ENCODE measurements at regions not wholly inside any gene's neighbourhood (a gene's known extent, or its start where the extent isn't known, plus 50 kb on each side); places are given as distances from the start of the nearest gene placed in this dataset.

DNA sequence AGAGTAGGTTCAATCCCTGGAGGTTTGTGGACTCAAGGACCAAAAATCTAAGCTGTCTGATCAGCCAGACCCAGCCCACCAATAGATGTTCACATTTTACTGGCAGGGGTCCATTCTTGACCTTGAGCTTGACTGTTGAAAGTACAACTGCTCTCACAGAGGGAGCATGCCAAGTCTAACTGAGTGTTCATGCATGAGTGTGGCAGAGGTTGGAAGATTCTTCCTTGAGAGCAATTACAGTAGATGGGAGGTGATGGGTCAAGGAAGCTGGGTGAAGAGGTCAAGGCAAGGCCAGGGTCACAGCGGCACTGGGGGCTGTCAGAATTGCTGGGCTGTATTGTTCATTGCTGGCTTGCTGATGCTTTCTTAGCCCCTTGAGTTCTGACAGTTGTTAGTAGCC lies 202.8 kb upstream of the SVIL start:
- Mint-ChIP-seq H3K9me3 (no peaks in the 10 kb centered on the region), H3K36me3 (ENCODE audit: low read depth) (no peaks in the 10 kb centered on the region), H3K4me1 (ENCODE audit: low read depth) (no peaks in the 10 kb centered on the region), H3K27me3 (ENCODE audit: low read depth) (peaks cover 1% of the 10 kb centered on the region), H3K27ac (no peak overlapping the region), H3K4me3 (ENCODE audit: low read depth) (no peak overlapping the region)
- intact Hi-C loops (cut with micrococcal nuclease), result no loop called here
- DNase-seq (ENCODE audit: low spot score), result no peak

DNA sequence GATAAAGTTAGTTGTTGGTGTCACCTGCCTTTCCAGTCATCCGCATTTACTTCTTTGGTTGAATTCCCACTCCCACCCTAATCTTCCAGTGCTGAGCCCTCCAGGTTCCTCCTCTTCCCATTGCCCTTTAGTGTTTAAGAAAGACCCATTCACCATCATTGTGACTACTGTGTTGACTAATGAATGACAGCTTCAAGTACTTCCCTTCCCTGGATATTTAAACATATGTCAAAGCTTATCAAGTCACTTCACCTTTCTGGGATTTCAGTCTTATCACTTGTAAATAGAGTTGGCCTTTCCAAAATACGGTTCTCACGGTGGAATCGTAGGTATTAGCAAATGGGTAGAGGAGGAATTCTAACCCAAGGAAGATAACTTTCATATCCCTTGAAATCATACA lies 201.6 kb upstream of the SVIL start:
- intact Hi-C loops (cut with micrococcal nuclease), result no loop called here
- no peaks in the 10 kb centered on the region for H3K4me1 Mint-ChIP-seq (ENCODE audit: low read depth)

DNA sequence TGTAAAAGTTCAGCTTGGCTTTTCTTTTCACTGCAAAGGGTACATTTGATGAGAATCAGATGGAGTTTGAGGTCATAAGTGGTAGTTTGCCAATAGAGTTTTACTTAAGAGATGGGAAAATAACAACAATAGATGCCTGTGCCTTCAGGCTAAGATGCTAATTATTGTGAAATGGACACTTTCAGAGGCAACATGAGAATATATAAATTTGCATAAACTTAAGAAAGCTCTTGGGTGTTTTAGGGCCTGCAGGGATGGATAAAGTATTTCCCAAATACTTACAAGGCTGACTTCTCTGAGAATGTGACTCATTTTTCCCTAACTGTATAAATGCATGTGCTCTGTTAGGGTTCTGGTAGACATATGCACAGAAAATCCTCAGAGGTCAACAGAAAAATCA lies 200.3 kb upstream of the SVIL start:
- no peak for DNase-seq (ENCODE audit: low spot score)
- H3K9me3 Mint-ChIP-seq, result no peaks in the 10 kb centered on the region
- peaks cover 1% of the 10 kb centered on the region for H3K27me3 Mint-ChIP-seq (ENCODE audit: low read depth)
- no peaks in the 10 kb centered on the region for H3K36me3 Mint-ChIP-seq (ENCODE audit: low read depth)
- H3K4me1 Mint-ChIP-seq (ENCODE audit: low read depth), result no peaks in the 10 kb centered on the region
- no peak overlapping the region for H3K27ac Mint-ChIP-seq
- no peak overlapping the region for H3K4me3 Mint-ChIP-seq (ENCODE audit: low read depth)
- intact Hi-C loops (cut with micrococcal nuclease), result no loop called here

More for the DNA sequence above, 201.6 kb upstream of the SVIL start:
- no peaks in the 10 kb centered on the region for H3K9me3 Mint-ChIP-seq
- H3K27me3 Mint-ChIP-seq (ENCODE audit: low read depth), result peaks cover 1% of the 10 kb centered on the region
- H3K4me3 Mint-ChIP-seq (ENCODE audit: low read depth), result no peak overlapping the region
- no peak for DNase-seq (ENCODE audit: low spot score)
- H3K27ac Mint-ChIP-seq, result no peak overlapping the region
- H3K36me3 Mint-ChIP-seq (ENCODE audit: low read depth), result no peaks in the 10 kb centered on the region

DNA sequence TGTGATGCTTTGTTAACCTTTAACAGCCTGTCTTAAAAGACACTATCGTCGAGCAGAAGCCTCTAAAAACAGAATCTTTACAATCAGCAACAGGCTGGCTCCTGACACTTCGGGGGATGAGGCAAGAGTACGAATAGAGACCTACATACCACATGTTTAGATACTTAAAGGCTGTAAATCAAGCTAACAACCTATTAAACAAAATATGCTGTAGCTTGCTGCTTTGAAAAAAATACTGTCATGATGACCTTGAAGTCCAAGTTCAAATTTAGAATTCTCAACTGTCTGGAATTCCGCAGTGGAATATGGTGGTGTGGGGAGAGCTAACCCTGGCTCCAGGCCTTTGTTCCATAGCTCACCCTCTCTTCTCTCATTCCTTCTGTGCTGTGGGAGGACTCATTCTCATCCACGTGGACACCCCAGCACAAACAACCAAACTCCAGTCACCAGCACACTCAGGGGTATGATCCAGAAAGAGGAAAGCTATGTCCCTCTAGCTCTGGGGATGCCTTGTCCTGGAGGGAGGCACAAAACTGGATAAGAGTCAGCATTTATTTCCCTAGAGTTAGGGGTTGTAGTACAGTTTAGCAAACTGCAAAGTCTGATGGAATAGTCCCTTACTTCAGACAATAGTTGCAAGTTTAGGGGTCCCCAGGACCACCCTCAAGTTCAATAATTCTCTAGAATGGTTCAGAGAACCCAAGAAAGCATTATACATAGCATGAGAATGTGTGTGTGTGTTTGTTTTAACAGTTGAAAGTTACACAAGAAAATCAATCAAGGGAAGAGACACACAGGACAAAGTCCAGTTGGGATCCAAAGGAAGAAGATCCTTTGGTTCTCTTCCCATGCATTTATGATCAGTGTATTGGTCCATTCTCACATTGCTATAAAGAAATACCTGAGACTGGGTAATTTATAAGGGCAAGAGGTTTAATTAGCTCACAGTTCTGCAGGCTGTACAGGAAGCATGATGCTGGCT lies 196.1 kb upstream of the SVIL start:
- Mint-ChIP-seq H3K36me3 (ENCODE audit: low read depth) (no peaks in the 10 kb centered on the region), H3K4me3 (ENCODE audit: low read depth) (no peak overlapping the region), H3K27me3 (ENCODE audit: low read depth) (peaks cover 1% of the 10 kb centered on the region), H3K27ac (no peak overlapping the region), H3K4me1 (ENCODE audit: low read depth) (no peaks in the 10 kb centered on the region), H3K9me3 (peaks cover 3% of the 10 kb centered on the region)
- DNase-seq (ENCODE audit: low spot score), result no peak
- intact Hi-C loops (cut with micrococcal nuclease), result no loop called here

DNA sequence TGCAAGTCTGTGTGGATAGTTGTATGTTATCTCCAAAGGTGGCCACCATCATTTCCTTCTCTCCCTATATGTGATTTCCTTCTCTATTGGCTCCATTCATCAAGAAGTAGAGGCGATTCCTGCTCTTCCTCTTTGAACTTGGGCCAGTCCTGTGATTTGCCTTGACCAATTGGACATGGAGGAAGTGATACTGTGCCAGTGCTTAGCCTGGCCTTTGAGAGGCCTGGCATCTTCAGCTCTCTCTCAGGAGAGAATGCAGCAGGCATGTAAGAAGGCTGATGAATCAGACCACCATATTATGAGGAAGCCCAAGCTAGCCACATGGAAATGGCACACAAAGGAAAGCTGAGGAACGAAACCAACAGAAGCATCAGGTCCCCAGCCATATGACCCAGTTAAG lies 195.0 kb upstream of the SVIL start:
- Mint-ChIP-seq H3K27me3 (ENCODE audit: low read depth) (peaks cover 1% of the 10 kb centered on the region), H3K27ac (no peak overlapping the region), H3K36me3 (ENCODE audit: low read depth) (no peaks in the 10 kb centered on the region), H3K4me3 (ENCODE audit: low read depth) (no peak overlapping the region), H3K4me1 (ENCODE audit: low read depth) (no peaks in the 10 kb centered on the region), H3K9me3 (peaks cover 3% of the 10 kb centered on the region)
- intact Hi-C loops (cut with micrococcal nuclease), result no loop called here
- no peak for DNase-seq (ENCODE audit: low spot score)

DNA sequence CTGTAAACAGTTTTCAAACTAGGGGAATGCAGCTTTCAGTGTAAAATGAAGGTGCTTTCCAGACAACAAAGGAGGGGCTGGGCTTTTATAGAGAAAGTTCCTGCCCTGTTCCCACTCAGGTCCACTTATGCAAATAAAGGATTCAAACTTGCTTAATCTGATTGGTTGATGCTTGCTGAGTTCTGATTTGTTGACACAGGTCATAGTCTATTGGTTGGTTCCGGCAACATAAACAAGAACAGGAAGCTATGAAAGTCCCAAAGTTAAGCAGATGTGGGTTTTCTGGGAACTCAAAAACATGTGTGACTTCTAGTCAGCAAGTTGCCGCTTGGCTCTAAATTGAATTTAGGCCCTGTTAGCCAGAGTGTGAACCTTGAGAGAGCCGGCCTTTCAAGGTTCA lies 194.2 kb upstream of the SVIL start:
- peaks cover 3% of the 10 kb centered on the region for H3K9me3 Mint-ChIP-seq
- H3K4me3 Mint-ChIP-seq (ENCODE audit: low read depth), result no peak overlapping the region
- no peak overlapping the region for H3K27ac Mint-ChIP-seq
- no peaks in the 10 kb centered on the region for H3K36me3 Mint-ChIP-seq (ENCODE audit: low read depth)
- H3K4me1 Mint-ChIP-seq (ENCODE audit: low read depth), result no peaks in the 10 kb centered on the region
- no peaks in the 10 kb centered on the region for H3K27me3 Mint-ChIP-seq (ENCODE audit: low read depth)
- intact Hi-C loops (cut with micrococcal nuclease), result no loop called here
- DNase-seq (ENCODE audit: low spot score), result no peak

DNA sequence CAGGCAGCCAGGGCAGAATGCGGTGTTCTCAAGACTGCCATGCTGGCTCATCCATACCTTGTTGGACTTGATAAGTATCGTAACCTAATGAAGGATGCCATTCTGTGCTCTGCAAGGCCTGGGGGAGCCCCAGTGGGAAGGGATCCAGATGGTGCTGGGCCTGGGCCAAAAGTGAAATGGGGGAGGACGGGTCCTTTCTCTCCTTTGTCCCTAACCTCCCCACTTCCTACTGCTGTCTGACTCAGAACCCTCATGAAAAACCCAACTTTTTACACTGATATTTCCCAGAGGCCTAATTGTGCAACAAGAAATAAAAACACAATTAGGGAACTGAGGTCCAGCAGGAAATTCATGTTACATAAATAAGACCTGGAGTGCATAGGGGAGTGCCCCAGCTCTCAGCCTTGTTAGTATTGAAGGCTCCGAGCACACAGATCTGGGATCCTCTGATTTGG lies 193.7 kb upstream of the SVIL start:
- no peak overlapping the region for H3K27ac Mint-ChIP-seq
- intact Hi-C loops (cut with micrococcal nuclease), result no loop called here
- DNase-seq (ENCODE audit: low spot score), result no peak

DNA sequence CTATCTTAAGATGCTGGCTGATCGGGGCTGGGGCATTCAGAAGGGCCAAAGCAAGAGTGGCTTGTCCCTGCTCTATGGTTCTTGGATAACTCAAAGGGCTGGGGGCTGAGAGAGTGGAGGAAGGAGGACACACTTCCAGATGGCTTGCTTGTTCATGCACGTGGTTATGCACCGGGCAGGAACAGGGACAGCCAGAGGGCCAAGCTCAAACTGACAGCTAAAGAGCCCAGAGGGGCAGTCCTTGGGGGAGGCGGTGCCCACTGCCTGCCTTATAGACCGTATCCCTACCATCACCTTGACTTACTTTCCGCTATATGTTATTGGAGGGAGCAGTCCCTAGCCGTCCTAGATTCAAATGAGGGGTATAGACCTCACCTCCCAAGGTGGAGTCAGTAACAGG lies 192.7 kb upstream of the SVIL start:
- no peak overlapping the region for H3K4me3 Mint-ChIP-seq (ENCODE audit: low read depth)
- no peaks in the 10 kb centered on the region for H3K27me3 Mint-ChIP-seq (ENCODE audit: low read depth)
- no peaks in the 10 kb centered on the region for H3K4me1 Mint-ChIP-seq (ENCODE audit: low read depth)
- H3K9me3 Mint-ChIP-seq, result peaks cover 3% of the 10 kb centered on the region
- intact Hi-C loops (cut with micrococcal nuclease), result no loop called here
- DNase-seq (ENCODE audit: low spot score), result no peak
- H3K27ac Mint-ChIP-seq, result no peak overlapping the region
- H3K36me3 Mint-ChIP-seq (ENCODE audit: low read depth), result no peaks in the 10 kb centered on the region

More for the DNA sequence above, 193.7 kb upstream of the SVIL start:
- H3K36me3 Mint-ChIP-seq (ENCODE audit: low read depth), result no peaks in the 10 kb centered on the region
- H3K9me3 Mint-ChIP-seq, result peaks cover 3% of the 10 kb centered on the region
- H3K4me3 Mint-ChIP-seq (ENCODE audit: low read depth), result no peak overlapping the region
- no peaks in the 10 kb centered on the region for H3K4me1 Mint-ChIP-seq (ENCODE audit: low read depth)
- no peaks in the 10 kb centered on the region for H3K27me3 Mint-ChIP-seq (ENCODE audit: low read depth)

DNA sequence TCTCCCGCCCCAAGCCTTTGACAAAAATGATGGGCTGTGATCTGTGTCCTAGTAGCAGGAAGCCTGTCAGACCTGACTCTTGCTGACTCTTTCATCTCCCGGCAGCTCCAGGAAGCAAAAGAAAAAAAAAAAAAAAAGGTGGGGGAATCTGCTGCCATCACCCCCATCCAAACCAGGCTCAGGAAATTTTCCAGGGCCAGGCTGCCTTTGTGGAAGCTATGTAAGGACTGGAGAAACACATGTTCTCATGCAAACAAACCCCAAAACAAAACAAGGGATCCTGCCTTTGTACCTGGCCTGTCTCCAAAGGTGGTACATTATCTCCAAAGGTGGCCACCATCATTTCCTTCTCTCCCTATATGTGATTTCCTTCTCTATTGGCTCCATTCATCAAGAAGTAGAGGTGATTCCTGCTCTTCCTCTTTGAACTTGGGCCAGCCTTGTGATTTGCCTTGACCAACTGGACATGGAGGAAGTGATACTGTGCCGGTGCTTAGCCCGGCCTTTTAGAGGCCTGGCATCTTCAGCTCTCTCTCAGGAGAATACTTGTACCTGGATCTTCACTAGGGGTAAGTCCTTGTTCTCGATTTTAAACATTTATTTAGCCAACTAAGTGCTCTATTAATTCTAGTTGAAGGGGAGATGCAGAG lies 192.2 kb upstream of the SVIL start:
- Mint-ChIP-seq H3K36me3 (ENCODE audit: low read depth) (no peaks in the 10 kb centered on the region), H3K4me3 (ENCODE audit: low read depth) (no peak overlapping the region), H3K4me1 (ENCODE audit: low read depth) (no peaks in the 10 kb centered on the region), H3K27ac (no peak overlapping the region), H3K27me3 (ENCODE audit: low read depth) (no peaks in the 10 kb centered on the region), H3K9me3 (peaks cover 3% of the 10 kb centered on the region)
- intact Hi-C loops (cut with micrococcal nuclease), result no loop called here
- DNase-seq (ENCODE audit: low spot score), result no peak

DNA sequence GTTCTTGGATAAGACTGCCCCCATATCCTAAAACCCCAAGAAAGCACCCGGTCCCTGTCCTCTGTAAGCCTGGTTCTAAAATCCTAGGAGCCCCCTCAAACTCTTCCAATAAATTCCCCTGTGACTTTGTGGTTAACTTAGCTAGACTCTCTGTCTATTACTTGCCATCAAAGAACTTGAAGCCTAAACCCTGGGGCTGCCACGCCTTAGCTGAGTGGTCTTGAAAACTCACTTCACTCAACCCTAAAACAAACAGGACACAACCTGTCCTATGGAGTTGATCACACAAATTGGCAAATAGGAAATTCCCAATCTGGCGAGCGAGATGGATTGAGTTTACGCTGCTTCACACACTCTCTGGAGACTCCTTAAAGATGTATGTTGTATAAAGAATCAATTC lies 191.4 kb upstream of the SVIL start:
- no peaks in the 10 kb centered on the region for H3K36me3 Mint-ChIP-seq (ENCODE audit: low read depth)
- intact Hi-C loops (cut with micrococcal nuclease), result no loop called here
- no peak overlapping the region for H3K27ac Mint-ChIP-seq
- no peak overlapping the region for H3K4me3 Mint-ChIP-seq (ENCODE audit: low read depth)
- peaks cover 3% of the 10 kb centered on the region for H3K9me3 Mint-ChIP-seq
- no peaks in the 10 kb centered on the region for H3K4me1 Mint-ChIP-seq (ENCODE audit: low read depth)
- H3K27me3 Mint-ChIP-seq (ENCODE audit: low read depth), result no peaks in the 10 kb centered on the region
- DNase-seq (ENCODE audit: low spot score), result no peak

DNA sequence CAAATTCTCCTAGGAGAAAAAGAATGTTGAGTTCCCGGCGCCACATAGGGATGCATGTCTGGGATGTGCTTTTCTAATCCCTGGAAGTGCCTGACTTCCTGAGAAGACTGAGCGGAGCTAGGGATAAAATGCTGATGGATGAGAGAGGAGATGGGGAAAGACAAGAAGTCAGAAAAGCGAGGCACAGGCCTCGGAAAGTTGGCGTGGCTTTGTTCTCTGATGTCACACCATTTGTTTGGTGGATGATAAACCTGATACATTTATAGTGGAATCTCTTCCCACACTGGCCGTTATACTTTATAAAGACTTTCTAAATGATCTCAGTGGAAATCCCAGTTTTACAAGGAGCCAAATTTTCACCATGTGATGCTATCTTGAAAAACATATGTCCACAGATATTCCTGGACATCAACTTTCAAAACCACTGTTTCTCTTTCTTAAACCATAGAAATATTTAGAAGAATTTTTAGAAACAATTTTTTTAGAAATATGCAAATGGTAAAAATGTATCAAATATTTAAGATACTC lies 188.8 kb upstream of the SVIL start:
- DNase-seq (ENCODE audit: low spot score), result no peak
- Mint-ChIP-seq H3K4me3 (ENCODE audit: low read depth) (no peak overlapping the region), H3K36me3 (ENCODE audit: low read depth) (no peaks in the 10 kb centered on the region), H3K27ac (no peak overlapping the region), H3K4me1 (ENCODE audit: low read depth) (no peaks in the 10 kb centered on the region), H3K9me3 (peaks cover 3% of the 10 kb centered on the region), H3K27me3 (ENCODE audit: low read depth) (peaks cover 2% of the 10 kb centered on the region)
- intact Hi-C loops (cut with micrococcal nuclease), result no loop called here

DNA sequence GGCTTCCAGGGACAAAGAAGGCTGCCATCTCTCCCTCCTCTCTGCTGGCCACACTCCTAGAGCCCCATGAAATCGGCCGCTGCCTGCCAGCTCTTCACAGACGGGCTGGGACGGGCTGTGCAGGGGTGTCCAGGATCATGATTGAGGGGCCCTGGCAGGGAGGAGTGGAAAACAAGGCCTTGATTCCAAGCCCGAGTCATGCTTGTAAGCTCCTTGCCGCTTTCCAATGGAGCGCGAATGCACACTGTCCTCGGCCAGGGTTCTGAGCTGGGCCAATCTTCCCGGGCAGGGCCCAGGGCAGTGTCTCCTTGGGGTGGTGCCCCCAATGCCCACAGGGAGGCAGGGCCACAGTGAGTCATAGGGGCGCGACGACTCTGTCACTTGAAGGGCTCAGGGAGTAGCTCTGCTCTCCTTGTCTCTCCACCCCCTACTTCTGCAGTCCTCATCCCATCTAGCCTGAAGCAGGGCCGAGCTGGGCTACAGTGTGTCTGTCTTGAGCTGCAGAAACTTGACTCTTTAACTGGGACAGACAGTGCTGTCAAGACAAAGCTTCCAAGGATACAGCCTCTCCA lies 186.2 kb upstream of the SVIL start:
- Mint-ChIP-seq H3K4me3 (ENCODE audit: low read depth) (no peak overlapping the region), H3K4me1 (ENCODE audit: low read depth) (no peaks in the 10 kb centered on the region), H3K27ac (no peak overlapping the region), H3K9me3 (no peaks in the 10 kb centered on the region), H3K36me3 (ENCODE audit: low read depth) (no peaks in the 10 kb centered on the region), H3K27me3 (ENCODE audit: low read depth) (peaks cover 6% of the 10 kb centered on the region)
- intact Hi-C loops (cut with micrococcal nuclease), result no loop called here
- DNase-seq (ENCODE audit: low spot score), result no peak
